Keratinocyte (primary cell): ENCODE measurements at regions not wholly inside any gene's neighbourhood (a gene's known extent, or its start where the extent isn't known, plus 50 kb on each side); places are given as distances from the start of the nearest gene placed in this dataset.

Experiments used
- DNase-seq: peaks from one replicate; pipeline ENCODE4 v3.0.0-alpha.2; 2011; ENCODE audit warnings: low read depth, missing footprints, low spot score
- FAIRE-seq: peaks from 2 replicates; lab custom pipeline; 2011; peaks lifted over from hg19 to GRCh38; lab: Jason Lieb, UNC
- H2AFZ ChIP-seq: 2 replicates; pipeline ENCODE4 v1.6.0; 2012; ENCODE audit warnings: low read length, control low read depth, inconsistent platforms; ENCODE audit not compliant: control insufficient read depth
- H3K27ac ChIP-seq: 2 replicates; pipeline ENCODE4 v1.5.1; 2011; ENCODE audit warnings: low read length; ENCODE audit not compliant: control insufficient read depth, insufficient read depth
- H3K27me3 ChIP-seq: 3 replicates; pipeline ENCODE4 v1.6.0; 2011; ENCODE audit warnings: low read length; ENCODE audit not compliant: control insufficient read depth, insufficient read depth; ENCODE audit errors: extremely low read depth
- H3K36me3 ChIP-seq, 2 experiments: 2 replicates in 1 of 2; 3 replicates in 1 of 2; pipeline ENCODE4 v1.5.1; 2011; ENCODE audit warnings: low read length in 2 of 2, mild to moderate bottlenecking in 1 of 2; ENCODE audit not compliant: control insufficient read depth in 2 of 2, insufficient read depth in 2 of 2; ENCODE audit errors: extremely low read depth in 1 of 2
- H3K4me1 ChIP-seq: 3 replicates; pipeline ENCODE4 v1.5.1; 2011; ENCODE audit warnings: low read length; ENCODE audit not compliant: control insufficient read depth, insufficient read depth; ENCODE audit errors: extremely low read depth
- H3K4me2 ChIP-seq: 3 replicates; pipeline ENCODE4 v1.6.0; 2011; ENCODE audit warnings: low read depth, low read length; ENCODE audit not compliant: control insufficient read depth, insufficient read depth; ENCODE audit errors: extremely low read depth
- H3K4me3 ChIP-seq, 3 experiments: fragments of 200-600 bp in 1 of 3; sonication (generic) in 1 of 3; 2 replicates in 2 of 3; 3 replicates in 1 of 3; pipeline ENCODE4 v1.5.1; 2011 to 2016; ENCODE audit warnings: low read length in 3 of 3, mild to moderate bottlenecking in 3 of 3, control low read depth in 2 of 3, inconsistent platforms in 1 of 3, low read depth in 1 of 3, mixed read lengths in 1 of 3, mixed run types in 1 of 3, moderate library complexity in 1 of 3; ENCODE audit not compliant: control insufficient read depth in 2 of 3, insufficient read depth in 2 of 3; ENCODE audit errors: extremely low read depth in 1 of 3
- H3K79me2 ChIP-seq: 2 replicates; pipeline ENCODE4 v1.6.0; 2012; ENCODE audit warnings: low read length; ENCODE audit not compliant: control insufficient read depth, insufficient read depth
- H3K9ac ChIP-seq: 3 replicates; pipeline ENCODE4 v1.6.0; 2011; ENCODE audit warnings: low read length; ENCODE audit not compliant: control insufficient read depth, insufficient read depth; ENCODE audit errors: extremely low read depth
- H3K9me1 ChIP-seq: 3 replicates; pipeline ENCODE4 v1.6.0; 2011; ENCODE audit warnings: low read length; ENCODE audit not compliant: control insufficient read depth, insufficient read depth; ENCODE audit errors: extremely low read depth
- H3K9me3 ChIP-seq: 2 replicates; pipeline ENCODE4 v1.5.1; 2012; ENCODE audit warnings: low read depth, low read length; ENCODE audit not compliant: control insufficient read depth
- H4K20me1 ChIP-seq: 3 replicates; pipeline ENCODE4 v1.6.0; 2011; ENCODE audit warnings: low read length; ENCODE audit not compliant: control insufficient read depth, insufficient read depth; ENCODE audit errors: extremely low read depth
- CTCF ChIP-seq, 3 experiments: IDR thresholded peaks in 1 of 3; conservative IDR thresholded peaks in 1 of 3; optimal IDR thresholded peaks in 1 of 3; 2 replicates in 2 of 3; 3 replicates in 1 of 3; pipeline versions ENCODE3 to v1.5.1; 2011; ENCODE audit warnings: low read length in 3 of 3, mild to moderate bottlenecking in 3 of 3, moderate library complexity in 2 of 3, control low read depth in 1 of 3, inconsistent platforms in 1 of 3; ENCODE audit not compliant: insufficient read depth in 2 of 3; ENCODE audit errors: extremely low read depth in 1 of 3
- EZH2 ChIP-seq: IDR thresholded peaks from one replicate; pipeline ENCODE4 v1.6.1; 2012; ENCODE audit warnings: inconsistent platforms, mild to moderate bottlenecking, low read length, moderate library complexity
- dilution Hi-C: fragments of 300-500 bp; cut with MboI; formaldehyde crosslinking; loops from one replicate; pipeline ENCODE4 v1.7.0; 2020; ENCODE audit warnings: low sequenced_read_pairs; ENCODE audit not compliant: extremely low pct_ligation_motif_present

- DNase-seq (no peak), FAIRE-seq (no peak)
- H3K9me3 ChIP-seq = no peaks in the 10 kb centered on the region
- dilution Hi-C loops = no loop called here
- TF ChIP-seq CTCF (optimal IDR thresholded peaks at IDR 0.05 in 1 of 3, IDR thresholded peaks at IDR 0.05 in 1 of 3, conservative IDR thresholded peaks at IDR 0.05 in 1 of 3; ENCODE audit: extremely low read depth in 1 of 3, insufficient read depth in 2 of 3, low read length in 3 of 3) (no peak), EZH2 (no peak)
- no peak overlapping the region for H3K9ac ChIP-seq
- H3K36me3 ChIP-seq = no peaks in the 10 kb centered on the region
- H3K79me2 ChIP-seq = no peaks in the 10 kb centered on the region
- H3K4me3 ChIP-seq = no peak overlapping the region
- H3K4me1 ChIP-seq = peaks cover 5% of the 10 kb centered on the region
- H3K27me3 ChIP-seq = peaks cover 15% of the 10 kb centered on the region
- no peak overlapping the region for H3K4me2 ChIP-seq
- no peak overlapping the region for H2AFZ ChIP-seq
- no peak overlapping the region for H3K27ac ChIP-seq
- no peaks in the 10 kb centered on the region for H3K9me1 ChIP-seq
- no peaks in the 10 kb centered on the region for H4K20me1 ChIP-seq
These were observed 72.2 kb upstream of the MEIS1 start for GRCh38 chr2:66362701-66363100.

- dilution Hi-C loops = no loop called here
- Histone ChIP-seq H3K9me1 (no peaks in the 10 kb centered on the region), H3K4me1 (no peaks in the 10 kb centered on the region), H3K4me2 (no peak overlapping the region), H3K27me3 (no peaks in the 10 kb centered on the region), H3K27ac (no peak overlapping the region), H3K79me2 (no peaks in the 10 kb centered on the region), H4K20me1 (no peaks in the 10 kb centered on the region), H3K9ac (no peak overlapping the region), H3K9me3 (no peaks in the 10 kb centered on the region), H3K36me3 (no peaks in the 10 kb centered on the region), H3K4me3 (no peak overlapping the region), H2AFZ (no peak overlapping the region)
- FAIRE-seq = no peak
- no peak for DNase-seq
- TF ChIP-seq EZH2 = no peak
These were observed 88.7 kb upstream of the MEIS1 start for GRCh38 chr2:66346231-66346664.

DNA sequence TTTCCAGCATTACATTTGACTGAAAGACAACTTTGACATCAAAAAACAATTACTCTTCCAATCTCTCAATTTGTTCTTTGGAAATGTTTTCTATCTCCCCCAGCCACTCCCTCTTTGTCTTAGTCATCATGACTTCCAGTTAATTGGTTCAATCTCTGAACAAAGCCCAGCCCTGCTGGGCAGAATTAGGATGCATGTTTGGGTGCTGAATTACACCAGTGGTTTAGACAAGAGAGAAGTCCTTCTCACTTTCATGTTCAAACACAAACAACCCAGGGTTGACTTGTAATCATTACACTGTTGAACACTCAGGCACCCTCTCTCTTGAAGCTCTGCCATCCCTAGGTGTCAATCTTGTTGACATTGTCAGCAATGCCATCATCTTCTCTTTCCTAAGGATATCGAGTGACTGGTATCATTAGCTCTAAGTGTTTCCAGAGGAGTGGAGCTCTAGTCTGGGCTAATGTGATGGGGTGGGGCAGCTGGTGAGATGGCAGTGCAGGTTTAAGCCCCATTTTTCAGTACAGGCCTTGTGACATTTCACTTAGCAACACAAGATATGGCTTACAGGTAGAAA, 90.8 kb upstream of the MEIS1 start:
- no peaks in the 10 kb centered on the region for H4K20me1 ChIP-seq
- no peak overlapping the region for H3K9ac ChIP-seq
- H3K9me1 ChIP-seq = no peaks in the 10 kb centered on the region
- no peak overlapping the region for H3K27ac ChIP-seq
- H2AFZ ChIP-seq = no peak overlapping the region
- no peaks in the 10 kb centered on the region for H3K79me2 ChIP-seq
- H3K9me3 ChIP-seq = no peaks in the 10 kb centered on the region
- FAIRE-seq = no peak
- DNase-seq = no peak
- no peak for TF ChIP-seq CTCF (optimal IDR thresholded peaks at IDR 0.05 in 1 of 3, IDR thresholded peaks at IDR 0.05 in 1 of 3, conservative IDR thresholded peaks at IDR 0.05 in 1 of 3; ENCODE audit: extremely low read depth in 1 of 3, insufficient read depth in 2 of 3, low read length in 3 of 3)
- TF ChIP-seq EZH2 = no peak
- H3K36me3 ChIP-seq = no peaks in the 10 kb centered on the region
- no peaks in the 10 kb centered on the region for H3K4me1 ChIP-seq
- dilution Hi-C loops = no loop called here
- H3K4me2 ChIP-seq = no peak overlapping the region
- H3K27me3 ChIP-seq = no peaks in the 10 kb centered on the region
- H3K4me3 ChIP-seq = no peak overlapping the region
